GM23338 (cell line): ENCODE measurements at regions not wholly inside any gene's neighbourhood (a gene's known extent, or its start where the extent isn't known, plus 50 kb on each side); places are given as distances from the start of the nearest gene placed in this dataset.

Experiments
- CREB1 ChIP-seq: fragments of 250-450 bp; sonication (Bioruptor Pico); IDR thresholded peaks from 2 replicates; pipeline ENCODE4 v1.5.0; 2020; ENCODE audit warnings: low read depth, mild to moderate bottlenecking, moderate library complexity
- JUNB ChIP-seq: IDR thresholded peaks from one replicate; pipeline ENCODE4 v1.6.1; 2016; ENCODE audit warnings: antibody characterized with exemption; ENCODE audit not compliant: unreplicated experiment
- POLR2AphosphoS5 ChIP-seq: IDR thresholded peaks from 2 replicates; pipeline ENCODE4 v1.6.1; 2016; ENCODE audit warnings: antibody characterized with exemption, low read depth
- TF ChIP-seq, protein P1 (sequence below): fragments of 250-450 bp; sonication (Bioruptor Pico); IDR thresholded peaks from 2 replicates; pipeline ENCODE4 v1.5.0; 2020; ENCODE audit warnings: mild to moderate bottlenecking, moderate library complexity
- TF ChIP-seq, protein P2 (sequence below), 2 experiments: fragments of 200-600 bp in 1 of 2; sonication (generic) in 1 of 2; conservative IDR thresholded peaks; 2 replicates each; pipeline versions ENCODE4 v1.5.1 to v1.6.1; 2016 to 2017; ENCODE audit warnings: antibody characterized with exemption in 2 of 2, low read depth in 2 of 2, mild to moderate bottlenecking in 2 of 2, moderate library complexity in 1 of 2
- TF ChIP-seq, protein P3 (sequence below): IDR thresholded peaks from 2 replicates; pipeline ENCODE4 v1.6.1; 2016; ENCODE audit warnings: antibody characterized with exemption

DNA sequence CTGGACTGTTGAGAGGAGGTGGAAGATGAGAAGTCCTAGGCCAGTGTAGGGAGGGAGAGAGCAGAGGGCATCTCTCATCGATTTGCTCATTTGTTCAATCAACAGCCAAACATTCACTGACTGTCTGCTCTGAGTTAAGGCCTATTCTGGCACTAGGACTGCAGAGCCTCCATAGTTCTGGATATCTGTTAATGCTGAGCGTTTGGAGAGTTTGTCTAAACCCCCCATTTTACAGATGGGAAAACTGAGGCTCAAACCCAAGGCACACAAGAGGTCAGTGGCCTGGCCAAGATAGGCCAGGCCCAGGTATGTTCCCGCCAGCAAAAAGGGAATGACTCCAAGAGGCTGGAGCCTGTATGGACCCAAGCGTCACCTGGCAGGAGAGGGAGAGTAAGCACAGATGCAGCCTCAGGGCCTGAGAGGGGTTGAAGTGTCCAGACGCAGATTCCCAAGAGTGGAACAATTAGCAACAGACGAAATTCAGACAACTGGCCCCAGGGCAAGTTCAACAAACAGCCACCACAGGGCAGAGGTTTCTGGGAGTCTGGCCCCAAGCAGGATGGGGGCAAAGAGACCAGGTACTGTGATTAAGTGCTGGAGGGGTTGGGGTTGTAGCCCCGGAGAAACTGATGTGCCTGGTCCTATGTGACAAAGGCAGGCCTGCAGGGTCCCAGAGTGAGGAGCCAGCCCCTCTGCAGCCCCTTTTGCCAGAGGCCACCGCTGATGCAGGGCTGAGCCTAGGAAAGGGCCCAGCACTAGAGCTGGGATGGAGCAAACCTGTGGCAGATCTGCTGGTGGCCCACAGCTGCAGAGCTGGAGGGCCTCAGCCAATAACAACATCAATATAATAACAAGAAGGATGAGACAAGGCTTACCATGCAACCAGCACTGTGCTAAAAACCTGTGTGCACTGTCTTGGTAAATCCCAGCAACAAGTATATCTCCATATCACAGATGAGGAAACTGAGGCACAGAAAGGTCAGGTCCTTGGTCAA, 245.1 kb upstream of the TLE3 start (continued):
- TF ChIP-seq, protein P1, sequence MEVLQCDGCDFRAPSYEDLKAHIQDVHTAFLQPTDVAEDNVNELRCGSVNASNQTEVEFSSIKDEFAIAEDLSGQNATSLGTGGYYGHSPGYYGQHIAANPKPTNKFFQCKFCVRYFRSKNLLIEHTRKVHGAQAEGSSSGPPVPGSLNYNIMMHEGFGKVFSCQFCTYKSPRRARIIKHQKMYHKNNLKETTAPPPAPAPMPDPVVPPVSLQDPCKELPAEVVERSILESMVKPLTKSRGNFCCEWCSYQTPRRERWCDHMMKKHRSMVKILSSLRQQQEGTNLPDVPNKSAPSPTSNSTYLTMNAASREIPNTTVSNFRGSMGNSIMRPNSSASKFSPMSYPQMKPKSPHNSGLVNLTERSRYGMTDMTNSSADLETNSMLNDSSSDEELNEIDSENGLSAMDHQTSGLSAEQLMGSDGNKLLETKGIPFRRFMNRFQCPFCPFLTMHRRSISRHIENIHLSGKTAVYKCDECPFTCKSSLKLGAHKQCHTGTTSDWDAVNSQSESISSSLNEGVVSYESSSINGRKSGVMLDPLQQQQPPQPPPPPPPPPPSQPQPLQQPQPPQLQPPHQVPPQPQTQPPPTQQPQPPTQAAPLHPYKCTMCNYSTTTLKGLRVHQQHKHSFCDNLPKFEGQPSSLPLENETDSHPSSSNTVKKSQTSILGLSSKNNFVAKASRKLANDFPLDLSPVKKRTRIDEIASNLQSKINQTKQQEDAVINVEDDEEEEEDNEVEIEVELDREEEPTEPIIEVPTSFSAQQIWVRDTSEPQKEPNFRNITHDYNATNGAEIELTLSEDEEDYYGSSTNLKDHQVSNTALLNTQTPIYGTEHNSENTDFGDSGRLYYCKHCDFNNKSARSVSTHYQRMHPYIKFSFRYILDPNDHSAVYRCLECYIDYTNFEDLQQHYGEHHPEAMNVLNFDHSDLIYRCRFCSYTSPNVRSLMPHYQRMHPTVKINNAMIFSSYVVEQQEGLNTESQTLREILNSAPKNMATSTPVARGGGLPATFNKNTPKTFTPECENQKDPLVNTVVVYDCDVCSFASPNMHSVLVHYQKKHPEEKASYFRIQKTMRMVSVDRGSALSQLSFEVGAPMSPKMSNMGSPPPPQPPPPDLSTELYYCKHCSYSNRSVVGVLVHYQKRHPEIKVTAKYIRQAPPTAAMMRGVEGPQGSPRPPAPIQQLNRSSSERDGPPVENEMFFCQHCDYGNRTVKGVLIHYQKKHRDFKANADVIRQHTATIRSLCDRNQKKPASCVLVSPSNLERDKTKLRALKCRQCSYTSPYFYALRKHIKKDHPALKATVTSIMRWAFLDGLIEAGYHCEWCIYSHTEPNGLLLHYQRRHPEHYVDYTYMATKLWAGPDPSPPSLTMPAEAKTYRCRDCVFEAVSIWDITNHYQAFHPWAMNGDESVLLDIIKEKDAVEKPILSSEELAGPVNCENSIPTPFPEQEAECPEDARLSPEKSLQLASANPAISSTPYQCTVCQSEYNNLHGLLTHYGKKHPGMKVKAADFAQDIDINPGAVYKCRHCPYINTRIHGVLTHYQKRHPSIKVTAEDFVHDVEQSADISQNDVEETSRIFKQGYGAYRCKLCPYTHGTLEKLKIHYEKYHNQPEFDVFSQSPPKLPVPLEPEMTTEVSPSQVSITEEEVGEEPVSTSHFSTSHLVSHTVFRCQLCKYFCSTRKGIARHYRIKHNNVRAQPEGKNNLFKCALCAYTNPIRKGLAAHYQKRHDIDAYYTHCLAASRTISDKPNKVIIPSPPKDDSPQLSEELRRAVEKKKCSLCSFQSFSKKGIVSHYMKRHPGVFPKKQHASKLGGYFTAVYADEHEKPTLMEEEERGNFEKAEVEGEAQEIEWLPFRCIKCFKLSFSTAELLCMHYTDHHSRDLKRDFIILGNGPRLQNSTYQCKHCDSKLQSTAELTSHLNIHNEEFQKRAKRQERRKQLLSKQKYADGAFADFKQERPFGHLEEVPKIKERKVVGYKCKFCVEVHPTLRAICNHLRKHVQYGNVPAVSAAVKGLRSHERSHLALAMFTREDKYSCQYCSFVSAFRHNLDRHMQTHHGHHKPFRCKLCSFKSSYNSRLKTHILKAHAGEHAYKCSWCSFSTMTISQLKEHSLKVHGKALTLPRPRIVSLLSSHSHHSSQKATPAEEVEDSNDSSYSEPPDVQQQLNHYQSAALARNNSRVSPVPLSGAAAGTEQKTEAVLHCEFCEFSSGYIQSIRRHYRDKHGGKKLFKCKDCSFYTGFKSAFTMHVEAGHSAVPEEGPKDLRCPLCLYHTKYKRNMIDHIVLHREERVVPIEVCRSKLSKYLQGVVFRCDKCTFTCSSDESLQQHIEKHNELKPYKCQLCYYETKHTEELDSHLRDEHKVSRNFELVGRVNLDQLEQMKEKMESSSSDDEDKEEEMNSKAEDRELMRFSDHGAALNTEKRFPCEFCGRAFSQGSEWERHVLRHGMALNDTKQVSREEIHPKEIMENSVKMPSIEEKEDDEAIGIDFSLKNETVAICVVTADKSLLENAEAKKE (CRISPR knock-in tag): no peak
- TF ChIP-seq, protein P2, sequence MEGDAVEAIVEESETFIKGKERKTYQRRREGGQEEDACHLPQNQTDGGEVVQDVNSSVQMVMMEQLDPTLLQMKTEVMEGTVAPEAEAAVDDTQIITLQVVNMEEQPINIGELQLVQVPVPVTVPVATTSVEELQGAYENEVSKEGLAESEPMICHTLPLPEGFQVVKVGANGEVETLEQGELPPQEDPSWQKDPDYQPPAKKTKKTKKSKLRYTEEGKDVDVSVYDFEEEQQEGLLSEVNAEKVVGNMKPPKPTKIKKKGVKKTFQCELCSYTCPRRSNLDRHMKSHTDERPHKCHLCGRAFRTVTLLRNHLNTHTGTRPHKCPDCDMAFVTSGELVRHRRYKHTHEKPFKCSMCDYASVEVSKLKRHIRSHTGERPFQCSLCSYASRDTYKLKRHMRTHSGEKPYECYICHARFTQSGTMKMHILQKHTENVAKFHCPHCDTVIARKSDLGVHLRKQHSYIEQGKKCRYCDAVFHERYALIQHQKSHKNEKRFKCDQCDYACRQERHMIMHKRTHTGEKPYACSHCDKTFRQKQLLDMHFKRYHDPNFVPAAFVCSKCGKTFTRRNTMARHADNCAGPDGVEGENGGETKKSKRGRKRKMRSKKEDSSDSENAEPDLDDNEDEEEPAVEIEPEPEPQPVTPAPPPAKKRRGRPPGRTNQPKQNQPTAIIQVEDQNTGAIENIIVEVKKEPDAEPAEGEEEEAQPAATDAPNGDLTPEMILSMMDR (conservative IDR thresholded peaks at IDR 0.05; ENCODE audit: low read depth in 2 of 2): no peak
- TF ChIP-seq POLR2AphosphoS5: no peak
- TF ChIP-seq JUNB: no peak
- TF ChIP-seq, protein P3, sequence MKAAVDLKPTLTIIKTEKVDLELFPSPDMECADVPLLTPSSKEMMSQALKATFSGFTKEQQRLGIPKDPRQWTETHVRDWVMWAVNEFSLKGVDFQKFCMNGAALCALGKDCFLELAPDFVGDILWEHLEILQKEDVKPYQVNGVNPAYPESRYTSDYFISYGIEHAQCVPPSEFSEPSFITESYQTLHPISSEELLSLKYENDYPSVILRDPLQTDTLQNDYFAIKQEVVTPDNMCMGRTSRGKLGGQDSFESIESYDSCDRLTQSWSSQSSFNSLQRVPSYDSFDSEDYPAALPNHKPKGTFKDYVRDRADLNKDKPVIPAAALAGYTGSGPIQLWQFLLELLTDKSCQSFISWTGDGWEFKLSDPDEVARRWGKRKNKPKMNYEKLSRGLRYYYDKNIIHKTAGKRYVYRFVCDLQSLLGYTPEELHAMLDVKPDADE: no peak
- no peak for TF ChIP-seq CREB1
